ENCODE measurements at regions not wholly inside any gene's neighbourhood (a gene's known extent, or its start where the extent isn't known, plus 50 kb on each side); places are given as distances from the start of the nearest gene placed in this dataset.
A peak's percentile ranks its signal among the peaks of the same experiment; 100 is the strongest.

- Histone ChIP-seq H3K9me3 (ENCODE audit: control insufficient read depth in 4 of 4, insufficient read depth in 3 of 4, low read length in 3 of 4) (no peaks in the 10 kb centered on the region), H3K27ac (ENCODE audit: low read depth in 1 of 2, low read length in 1 of 2) (peak overlapping the region in 1 of 2 donors; percentile 46), H3K27me3 (ENCODE audit: control insufficient read depth in 3 of 3, insufficient read depth in 3 of 3, low read length in 2 of 3) (peaks cover 0 to 3% (median 0%) of the 10 kb centered on the region in 3 donors), H3K9ac (ENCODE audit: insufficient read depth in 1 of 2, low read length in 2 of 2) (no peak overlapping the region), H3K36me3 (ENCODE audit: control insufficient read depth in 4 of 4, insufficient read depth in 4 of 4, low read length in 4 of 4) (no peaks in the 10 kb centered on the region), H3K4me3 (no peak overlapping the region), H3K4me1 (ENCODE audit: control insufficient read depth in 5 of 5, insufficient read depth in 5 of 5, low read length in 5 of 5) (peaks cover 0 to 9% (median 0%) of the 10 kb centered on the region in 5 donors)
- DNase-seq (no peak), ATAC-seq (ENCODE audit: insufficient read depth, low FRiP score) (no peak)
- 71 to 84% methylated on average over 4 of the region's 4 CpGs for WGBS, 2 donors
- TF ChIP-seq CTCF (IDR thresholded peaks at IDR 0.05; ENCODE audit: control extremely low read depth, extremely low read depth): no peak
These were observed 90.2 kb upstream of the BOD1 start for GRCh38 chr5:173706700-173707099.

GRCh38 chr5:173707392-173707791 is 90.9 kb upstream of the BOD1 start:
- ATAC-seq (ENCODE audit: insufficient read depth, low FRiP score) (no peak), DNase-seq (no peak)
- Histone ChIP-seq H3K9me3 (ENCODE audit: control insufficient read depth in 4 of 4, insufficient read depth in 3 of 4, low read length in 3 of 4) (no peaks in the 10 kb centered on the region), H3K4me3 (no peak overlapping the region), H3K27me3 (ENCODE audit: control insufficient read depth in 3 of 3, insufficient read depth in 3 of 3, low read length in 2 of 3) (peaks cover 0 to 3% (median 0%) of the 10 kb centered on the region in 3 donors), H3K36me3 (ENCODE audit: control insufficient read depth in 4 of 4, insufficient read depth in 4 of 4, low read length in 4 of 4) (no peaks in the 10 kb centered on the region), H3K4me1 (ENCODE audit: control insufficient read depth in 5 of 5, insufficient read depth in 5 of 5, low read length in 5 of 5) (peaks cover 0 to 9% (median 0%) of the 10 kb centered on the region in 5 donors), H3K9ac (ENCODE audit: insufficient read depth in 1 of 2, low read length in 2 of 2) (no peak overlapping the region), H3K27ac (ENCODE audit: low read depth in 1 of 2, low read length in 1 of 2) (peak overlapping the region in 1 of 2 donors; percentile 1)
- WGBS, 2 donors: 62 to 67% methylated on average over 4 of the region's 4 CpGs
- TF ChIP-seq CTCF (IDR thresholded peaks at IDR 0.05; ENCODE audit: control extremely low read depth, extremely low read depth): no peak

- Histone ChIP-seq H3K27ac (ENCODE audit: low read depth in 1 of 2, low read length in 1 of 2) (no peak overlapping the region), H3K27me3 (ENCODE audit: control insufficient read depth in 3 of 3, insufficient read depth in 3 of 3, low read length in 2 of 3) (no peaks in the 10 kb centered on the region), H3K4me3 (no peak overlapping the region), H3K9ac (ENCODE audit: insufficient read depth in 1 of 2, low read length in 2 of 2) (no peak overlapping the region), H3K9me3 (ENCODE audit: control insufficient read depth in 4 of 4, insufficient read depth in 3 of 4, low read length in 3 of 4) (no peaks in the 10 kb centered on the region), H3K36me3 (ENCODE audit: control insufficient read depth in 4 of 4, insufficient read depth in 4 of 4, low read length in 4 of 4) (no peaks in the 10 kb centered on the region), H3K4me1 (ENCODE audit: control insufficient read depth in 5 of 5, insufficient read depth in 5 of 5, low read length in 5 of 5) (peaks cover 0 to 9% (median 0%) of the 10 kb centered on the region in 5 donors)
- ATAC-seq (ENCODE audit: insufficient read depth, low FRiP score): no peak
- whole genome bisulfite sequencing, 2 donors: 94 to 95% methylated on average over 3 of the region's 3 CpGs
- TF ChIP-seq CTCF (IDR thresholded peaks at IDR 0.05; ENCODE audit: control extremely low read depth, extremely low read depth): no peak
- no peak for DNase-seq
These were observed 92.7 kb upstream of the BOD1 start for GRCh38 chr5:173709145-173709544.

GRCh38 chr5:173709761-173710160 is 93.3 kb upstream of the BOD1 start:
- DNase-seq: no peak
- Histone ChIP-seq H3K36me3 (ENCODE audit: control insufficient read depth in 4 of 4, insufficient read depth in 4 of 4, low read length in 4 of 4) (no peaks in the 10 kb centered on the region), H3K4me3 (no peak overlapping the region), H3K27ac (ENCODE audit: low read depth in 1 of 2, low read length in 1 of 2) (no peak overlapping the region), H3K9me3 (ENCODE audit: control insufficient read depth in 4 of 4, insufficient read depth in 3 of 4, low read length in 3 of 4) (no peaks in the 10 kb centered on the region), H3K4me1 (ENCODE audit: control insufficient read depth in 5 of 5, insufficient read depth in 5 of 5, low read length in 5 of 5) (peaks cover 0 to 9% (median 0%) of the 10 kb centered on the region in 5 donors), H3K9ac (ENCODE audit: insufficient read depth in 1 of 2, low read length in 2 of 2) (no peak overlapping the region), H3K27me3 (ENCODE audit: control insufficient read depth in 3 of 3, insufficient read depth in 3 of 3, low read length in 2 of 3) (no peaks in the 10 kb centered on the region)
- ATAC-seq (ENCODE audit: insufficient read depth, low FRiP score): no peak
- TF ChIP-seq CTCF (IDR thresholded peaks at IDR 0.05; ENCODE audit: control extremely low read depth, extremely low read depth): no peak
- 81 to 93% methylated on average over 6 of the region's 6 CpGs for WGBS, 2 donors

All from lung (tissue), 11 donors.